ENCODE measurements at regions not wholly inside any gene's neighbourhood (a gene's known extent, or its start where the extent isn't known, plus 50 kb on each side); places are given as distances from the start of the nearest gene placed in this dataset.

GRCh38 chr11:119835753-119836152 is 106.8 kb upstream of the NECTIN1 start:
- intact Hi-C loops (cut with micrococcal nuclease; ENCODE audit: unreplicated experiment) = no loop called here
- no peaks in the 10 kb centered on the region; the same call in 1 of the 2 replicates for H3K9me2 ChIP-seq (ENCODE audit: insufficient read depth)
- H3F3A ChIP-seq (ENCODE audit: insufficient read depth, low read depth) = no peaks in the 10 kb centered on the region
- CTCF ChIA-PET = no interaction called here
- no peak overlapping the region for H3K4me2 ChIP-seq
- H4K20me1 ChIP-seq (ENCODE audit: insufficient read depth) = no peaks in the 10 kb centered on the region
- BruUV-seq (replicated peaks) = no TSS peak
- no peak for TF ChIP-seq EZH2 (IDR thresholded peaks at IDR 0.05; ENCODE audit: low read depth)
- no peak for TF ChIP-seq CTCF (conservative IDR thresholded peaks at IDR 0.05)
- no peaks in the 10 kb centered on the region for H3K79me2 ChIP-seq (ENCODE audit: low read depth)
- POLR2A ChIA-PET (ENCODE audit: unreplicated experiment) = no interaction called here
- no peak for DNase-seq
- no peak overlapping the region for H3K27ac ChIP-seq
- no peak overlapping the region for H3K4me3 ChIP-seq
- H3K36me3 ChIP-seq (ENCODE audit: low read depth) = no peaks in the 10 kb centered on the region
- H3K27me3 ChIP-seq (ENCODE audit: insufficient read depth, low read depth) = peaks cover 87% of the 10 kb centered on the region
- H3K9me3 ChIP-seq (ENCODE audit: insufficient read depth, low read depth) = no peaks in the 10 kb centered on the region
- H2AFZ ChIP-seq = no peak overlapping the region
- no peaks in the 10 kb centered on the region for H3K4me1 ChIP-seq (replicated peaks; ENCODE audit: insufficient read depth)

GRCh38 chr11:119832202-119832935 is 103.4 kb upstream of the NECTIN1 start:
- no peaks in the 10 kb centered on the region for H3F3A ChIP-seq (ENCODE audit: insufficient read depth, low read depth)
- DNase-seq = no peak
- intact Hi-C loops (cut with micrococcal nuclease; ENCODE audit: unreplicated experiment) = no loop called here
- H3K79me2 ChIP-seq (ENCODE audit: low read depth) = no peaks in the 10 kb centered on the region
- no peaks in the 10 kb centered on the region for H3K9me2 ChIP-seq (ENCODE audit: insufficient read depth)
- H3K27ac ChIP-seq = no peak overlapping the region
- ChIA-PET CTCF (interaction anchor here (0.6 kb wide), 1 partner anchor 9 kb away, joined by 3 read pairs; no protein-coding TSS in a partner anchor), POLR2A (ENCODE audit: unreplicated experiment) (no interaction called here)
- BruUV-seq (replicated peaks) = no TSS peak
- H2AFZ ChIP-seq = no peak overlapping the region
- H3K4me2 ChIP-seq = no peak overlapping the region
- H3K4me1 ChIP-seq (replicated peaks; ENCODE audit: insufficient read depth) = no peaks in the 10 kb centered on the region
- H3K9me3 ChIP-seq (ENCODE audit: insufficient read depth, low read depth) = no peaks in the 10 kb centered on the region; the same call in 1 of the 2 replicates
- H3K27me3 ChIP-seq (ENCODE audit: insufficient read depth, low read depth) = peaks cover 83% of the 10 kb centered on the region
- H4K20me1 ChIP-seq (ENCODE audit: insufficient read depth) = no peaks in the 10 kb centered on the region
- no peak for TF ChIP-seq EZH2 (IDR thresholded peaks at IDR 0.05; ENCODE audit: low read depth)
- no peak for TF ChIP-seq CTCF (conservative IDR thresholded peaks at IDR 0.05)
- H3K36me3 ChIP-seq (ENCODE audit: low read depth) = no peaks in the 10 kb centered on the region
- no peak overlapping the region for H3K4me3 ChIP-seq

- H2AFZ ChIP-seq = no peak overlapping the region
- H3K9me3 ChIP-seq (ENCODE audit: insufficient read depth, low read depth) = no peaks in the 10 kb centered on the region; the same call in 1 of the 2 replicates
- H3K79me2 ChIP-seq (ENCODE audit: low read depth) = no peaks in the 10 kb centered on the region
- intact Hi-C loops (cut with micrococcal nuclease; ENCODE audit: unreplicated experiment) = no loop called here
- H3K4me3 ChIP-seq = no peak overlapping the region
- no peaks in the 10 kb centered on the region for H3K9me2 ChIP-seq (ENCODE audit: insufficient read depth)
- no peaks in the 10 kb centered on the region for H3F3A ChIP-seq (ENCODE audit: insufficient read depth, low read depth)
- POLR2A ChIA-PET (ENCODE audit: unreplicated experiment) = no interaction called here
- H3K36me3 ChIP-seq (ENCODE audit: low read depth) = no peaks in the 10 kb centered on the region
- DNase-seq = no peak
- no peak for TF ChIP-seq EZH2 (IDR thresholded peaks at IDR 0.05; ENCODE audit: low read depth)
- no peak for TF ChIP-seq CTCF (conservative IDR thresholded peaks at IDR 0.05)
- peaks cover 84% of the 10 kb centered on the region for H3K27me3 ChIP-seq (ENCODE audit: insufficient read depth, low read depth)
- H3K4me2 ChIP-seq = no peak overlapping the region
- CTCF ChIA-PET = no interaction called here
- no peak overlapping the region for H3K27ac ChIP-seq
- H3K4me1 ChIP-seq (replicated peaks; ENCODE audit: insufficient read depth) = no peaks in the 10 kb centered on the region
- H4K20me1 ChIP-seq (ENCODE audit: insufficient read depth) = no peaks in the 10 kb centered on the region
- BruUV-seq (replicated peaks) = no TSS peak
These were observed 102.0 kb upstream of the NECTIN1 start for GRCh38 chr11:119831011-119831410.
